Left colon (tissue), 2 donors: ENCODE measurements at regions not wholly inside any gene's neighbourhood (a gene's known extent, or its start where the extent isn't known, plus 50 kb on each side); places are given as distances from the start of the nearest gene placed in this dataset.

Source experiments
- ATAC-seq: fragments of 200-7000 bp; cut with Tn5 transposase; one replicate; pipeline ENCODE4 v1.9.1; 2020; ENCODE audit warnings: mild to moderate bottlenecking, moderate library complexity
- DNase-seq, 2 donors: peaks; one replicate each; pipeline ENCODE4 v3.0.0-alpha.2; 2020
- intact Hi-C, 2 donors: fragments of 100-400 bp; cut with DNase I in 1 of 2; cut with micrococcal nuclease in 1 of 2; formaldehyde crosslinking; loops; one replicate each; pipeline versions ENCODE4 v1.11.2 to v1.14.0; 2022; cut with DNase I, micrococcal nuclease
- donor health status: DM: no; HTN: no; CAD: no.
- donor health status: DM: yes; HTN: yes; CAD: no.

DNA sequence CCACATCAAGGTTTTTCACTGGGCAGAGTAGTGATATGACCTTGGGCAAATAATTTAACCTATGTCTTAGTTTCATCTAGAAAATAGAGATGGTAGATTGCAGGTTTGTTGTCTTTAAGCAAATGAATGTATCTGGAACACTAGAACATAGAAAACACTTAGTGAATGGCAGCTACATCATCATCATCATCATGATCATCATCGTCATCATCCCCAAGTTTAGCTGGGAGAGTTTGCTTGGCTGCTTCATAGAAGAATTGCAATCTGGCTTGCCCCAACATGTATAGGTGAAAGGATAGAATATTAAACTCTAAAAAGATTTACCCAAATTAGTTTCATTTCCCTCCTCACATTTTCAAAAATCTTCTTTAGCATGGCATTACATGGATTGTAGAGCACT lies 91.3 kb upstream of the TMEM260 start:
- DNase-seq = no peak
- ATAC-seq = no peak
- intact Hi-C loops = no loop called here

GRCh38 chr14:56490379-56490778 lies 89.2 kb upstream of the TMEM260 start:
- ATAC-seq (peak; percentile 63), DNase-seq (no peak)
- intact Hi-C loops = loop anchor here in 1 of 2 donors (5.0 kb wide), 1 partner anchor 827 kb away; no protein-coding TSS in a partner anchor

DNA sequence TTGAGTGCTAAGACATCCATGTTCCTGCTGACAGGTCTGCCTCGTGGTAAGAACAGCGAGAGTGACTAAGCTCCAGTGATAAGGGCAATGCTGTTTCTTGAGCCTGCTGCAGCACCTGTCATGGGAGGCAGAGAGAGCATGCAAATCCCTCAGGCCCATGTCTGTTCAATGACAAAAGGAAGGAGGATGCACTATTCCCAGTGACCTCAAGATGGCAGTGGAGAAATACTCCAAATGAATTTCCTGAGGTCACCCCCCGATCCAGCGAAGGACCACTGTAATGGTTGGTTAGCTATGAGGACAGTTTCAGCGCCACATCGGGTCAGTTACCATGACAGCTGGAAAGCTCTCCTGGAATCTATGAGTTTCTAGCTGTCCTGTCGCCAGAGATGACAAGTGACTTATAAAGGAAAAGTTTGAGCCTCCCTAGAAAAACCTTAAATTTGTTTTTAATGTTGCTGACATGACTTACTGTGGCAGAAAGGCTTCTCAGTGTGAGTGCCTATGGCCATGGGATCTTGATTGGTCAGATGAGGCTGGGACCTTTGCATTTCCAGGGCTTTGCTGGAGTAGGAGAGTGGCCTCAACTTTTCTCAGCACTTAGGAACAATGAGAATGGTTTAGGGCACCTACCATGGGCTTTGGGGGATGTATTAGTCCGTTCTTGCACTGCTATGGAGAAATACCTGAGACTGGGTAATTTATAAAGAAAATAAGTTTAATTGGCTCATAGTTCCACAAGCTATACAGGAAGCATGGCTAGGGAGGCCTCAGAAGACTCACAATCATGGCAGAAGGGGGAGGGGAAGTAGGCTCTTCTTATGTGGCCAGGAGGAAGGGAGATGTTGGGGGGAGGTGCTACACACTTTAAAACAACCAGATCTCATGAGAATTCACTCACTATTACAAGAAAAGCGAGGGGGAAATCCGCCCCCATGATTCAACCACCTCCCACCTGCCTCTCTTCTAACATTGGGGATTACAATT lies 88.0 kb upstream of the TMEM260 start:
- peak; percentile 87 for ATAC-seq
- intact Hi-C loops = loop anchor here in 1 of 2 donors (5.0 kb wide), 1 partner anchor 826 kb away; no protein-coding TSS in a partner anchor
- DNase-seq = peak in 1 of 2 donors; percentile 27

GRCh38 chr14:56494167-56494566 lies 85.4 kb upstream of the TMEM260 start:
- DNase-seq (no peak), ATAC-seq (no peak)
- intact Hi-C loops = loop anchor here in 1 of 2 donors (5.0 kb wide), 1 partner anchor 823 kb away; no protein-coding TSS in a partner anchor

- ATAC-seq (no peak), DNase-seq (no peak)
- intact Hi-C loops = no loop called here
Observed at GRCh38 chr14:56498112-56498511, 81.5 kb upstream of the TMEM260 start.

GRCh38 chr14:56501909-56502530 lies 77.6 kb upstream of the TMEM260 start:
- DNase-seq (no peak), ATAC-seq (no peak)
- intact Hi-C loops = no loop called here

DNA sequence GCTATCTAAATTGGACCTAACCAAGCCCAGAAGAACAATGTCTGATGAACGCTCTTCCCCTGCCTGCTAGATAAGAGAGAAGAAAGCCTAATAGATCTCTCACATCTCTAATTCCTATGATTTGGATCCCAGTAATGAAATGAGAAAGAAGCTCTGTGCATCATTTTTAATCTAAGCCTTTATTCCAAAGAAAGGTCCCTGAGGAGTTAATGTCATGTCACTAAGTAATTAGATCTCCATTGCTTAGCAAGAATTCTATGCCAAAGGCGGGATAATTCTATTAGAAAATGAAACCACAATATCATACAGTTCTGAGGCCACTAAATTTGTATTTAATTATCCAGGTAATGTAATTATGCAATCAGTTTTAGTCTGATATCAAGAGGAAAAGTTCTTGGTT lies 74.2 kb upstream of the TMEM260 start:
- ATAC-seq (no peak), DNase-seq (no peak)
- intact Hi-C loops = no loop called here

GRCh38 chr14:56512521-56512920 lies 67.1 kb upstream of the TMEM260 start:
- no peak for ATAC-seq
- no peak for DNase-seq
- intact Hi-C loops = no loop called here

GRCh38 chr14:56514663-56515371 lies 64.8 kb upstream of the TMEM260 start:
- ATAC-seq (no peak), DNase-seq (no peak)
- intact Hi-C loops = no loop called here

DNA sequence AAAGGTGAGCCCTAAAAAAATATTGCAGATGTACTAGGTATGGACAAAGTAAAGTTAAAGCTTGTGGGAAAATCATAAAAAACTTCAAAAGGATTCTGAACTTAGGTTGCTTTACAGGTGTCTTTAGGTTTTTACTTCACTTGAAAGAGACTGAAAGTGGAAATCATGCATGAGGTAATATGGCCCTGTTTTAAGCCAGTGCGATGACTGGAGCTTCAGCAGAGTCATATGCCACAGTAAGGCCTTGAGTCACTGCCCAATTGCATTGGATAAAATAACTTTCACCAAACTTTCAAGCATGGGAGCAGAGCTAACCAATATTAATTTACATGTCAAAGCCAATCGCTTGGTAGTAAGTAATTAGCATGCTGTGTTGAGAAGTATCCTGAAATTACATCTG lies 63.9 kb upstream of the TMEM260 start:
- no peak for ATAC-seq
- intact Hi-C loops = no loop called here
- no peak for DNase-seq

DNA sequence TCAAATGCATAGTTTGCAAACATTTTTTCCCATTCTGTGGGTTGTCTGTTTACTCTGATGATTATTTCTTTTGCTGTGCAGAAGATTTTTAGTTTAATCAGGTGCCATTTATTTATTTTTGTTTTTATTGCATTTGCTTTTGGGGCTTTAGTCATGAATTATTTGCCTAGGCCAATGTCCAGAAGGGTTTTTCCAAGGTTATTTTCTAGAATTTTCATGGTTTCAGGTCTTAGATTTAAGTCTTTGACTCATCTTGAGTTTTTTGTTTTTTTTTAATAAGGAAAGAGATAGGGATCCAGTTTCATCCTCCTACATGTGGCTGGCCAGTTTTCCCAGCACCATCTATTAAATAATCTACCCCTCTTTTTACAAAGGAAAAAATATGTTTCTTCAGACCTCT lies 57.2 kb upstream of the TMEM260 start:
- intact Hi-C loops = no loop called here
- DNase-seq (no peak), ATAC-seq (no peak)

DNA sequence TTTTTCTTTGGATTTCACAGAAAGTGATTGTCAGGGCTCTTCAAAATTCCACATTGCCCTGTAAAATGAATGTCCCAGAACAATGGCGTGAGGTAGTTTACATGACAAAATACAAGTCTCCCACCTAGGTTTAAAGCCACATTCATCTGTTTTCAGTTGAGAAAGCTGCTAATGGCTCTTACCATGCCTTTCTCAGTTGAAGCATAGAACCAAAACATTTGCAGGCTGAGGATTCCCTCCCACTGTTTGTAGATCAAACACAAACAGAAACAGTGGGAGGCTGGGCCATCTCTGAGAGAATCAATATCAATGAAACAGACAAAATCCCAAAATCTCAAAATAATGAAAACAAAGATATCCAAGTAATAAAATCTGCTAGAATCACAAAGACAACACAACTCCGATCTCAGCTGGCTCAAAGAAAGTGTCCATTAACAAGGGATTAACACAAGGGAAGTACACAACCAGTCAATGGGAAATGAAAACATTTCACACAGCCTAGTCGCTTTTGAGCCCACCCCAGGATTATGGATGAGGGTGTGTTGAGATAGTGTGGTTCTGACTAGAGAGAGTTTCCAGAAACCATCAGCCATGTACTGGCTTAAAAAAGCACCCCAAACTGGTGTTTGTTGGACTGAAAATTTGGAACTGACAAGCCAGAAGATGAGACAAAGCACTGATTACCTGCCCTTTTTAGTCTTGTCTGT lies 54.5 kb upstream of the TMEM260 start:
- no peak for ATAC-seq
- intact Hi-C loops = no loop called here
- DNase-seq = no peak

GRCh38 chr14:56528927-56529326 lies 50.7 kb upstream of the TMEM260 start:
- DNase-seq (no peak), ATAC-seq (no peak)
- intact Hi-C loops = no loop called here
